Activated T-cell treated with anti-CD3 and anti-CD28 coated beads for 48 hours (primary cell): ENCODE measurements at regions not wholly inside any gene's neighbourhood (a gene's known extent, or its start where the extent isn't known, plus 50 kb on each side); places are given as distances from the start of the nearest gene placed in this dataset.

Experiments
- DNase-seq: peaks from one replicate; pipeline ENCODE4 v3.0.0-alpha.2; 2020; ENCODE audit warnings: low read depth

DNA sequence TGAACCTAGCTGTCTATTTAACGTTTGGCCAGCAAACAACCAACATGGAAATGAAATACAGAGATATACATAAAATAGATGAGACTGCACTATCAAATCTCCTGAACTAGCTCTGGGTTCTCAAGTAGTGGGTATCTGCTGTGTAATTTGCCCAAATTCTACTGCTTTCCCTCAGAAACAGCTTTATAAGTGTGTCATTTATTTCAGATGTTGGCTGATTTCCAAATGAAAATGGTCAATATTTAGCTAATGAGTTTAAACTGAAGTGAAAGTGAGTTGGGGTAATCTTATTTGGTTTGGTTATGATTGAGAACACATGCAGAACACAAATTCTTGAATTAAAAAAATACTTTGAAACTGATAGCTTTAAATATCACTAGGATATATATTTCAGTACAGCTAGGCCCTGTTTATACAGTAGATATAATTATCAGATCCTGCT is 601.7 kb upstream of the CXADR start:
- no peak for DNase-seq

DNA sequence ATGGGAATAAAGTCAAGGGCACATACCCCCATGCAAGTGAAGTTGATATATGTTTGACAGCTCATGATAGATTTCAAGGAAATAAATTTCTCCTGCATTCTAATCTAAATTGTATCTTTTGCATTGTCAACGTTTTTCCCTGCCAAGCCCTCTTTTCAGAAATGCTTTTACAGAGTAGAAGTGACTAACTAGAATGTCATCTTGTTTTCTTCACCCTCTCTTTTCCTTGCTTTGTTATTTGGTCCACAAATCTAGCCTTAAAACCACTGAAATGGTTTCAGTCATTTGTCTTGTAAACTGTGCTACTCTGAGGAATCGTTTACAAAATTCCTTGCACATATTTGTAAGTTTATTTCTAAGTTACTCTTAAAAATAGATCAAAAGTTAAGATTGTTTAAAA is 600.8 kb upstream of the CXADR start:
- no peak for DNase-seq

DNA sequence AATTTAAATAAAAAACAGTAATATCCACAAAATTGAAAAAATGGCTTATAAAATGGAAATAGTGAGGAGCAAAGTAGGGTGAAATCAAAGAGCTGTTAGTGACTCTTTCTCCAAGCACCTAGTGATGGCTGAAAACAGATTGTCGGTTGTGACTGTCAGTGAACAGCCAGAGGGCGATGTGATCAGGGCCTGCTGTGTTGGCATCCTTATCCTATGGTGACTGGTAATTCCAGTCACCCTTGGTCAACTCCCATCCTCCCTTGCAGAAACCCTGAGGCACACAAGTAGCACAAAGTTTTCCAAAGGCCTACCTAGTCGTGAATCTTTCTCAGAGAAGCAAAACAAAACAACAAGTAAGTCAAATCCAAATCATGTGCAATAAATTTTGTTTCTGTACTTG is 599.8 kb upstream of the CXADR start:
- no peak for DNase-seq

GRCh38 chr21:16928439-16928838 is 584.4 kb upstream of the CXADR start:
- no peak for DNase-seq

DNA sequence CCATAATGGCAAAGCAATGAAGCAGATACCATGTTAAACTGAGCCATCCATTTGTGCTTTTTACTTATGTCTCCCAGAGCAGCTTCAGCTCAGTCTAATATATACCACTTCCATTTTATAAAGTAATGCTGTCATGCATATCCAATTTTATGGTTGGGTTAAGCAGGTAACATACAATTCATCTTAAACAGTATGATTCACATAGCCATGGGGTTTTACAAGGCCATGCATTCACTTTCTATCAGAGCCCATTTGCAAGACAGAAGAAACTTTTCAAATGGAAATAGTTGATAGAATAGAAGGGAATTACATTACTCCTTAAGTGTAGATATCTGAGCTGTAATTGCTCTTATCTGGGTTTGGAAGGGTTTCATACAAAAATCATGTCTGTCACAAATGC is 580.5 kb upstream of the CXADR start:
- no peak for DNase-seq

- no peak for DNase-seq
Measured at GRCh38 chr21:16942703-16943102, 570.1 kb upstream of the CXADR start.

- no peak for DNase-seq
Measured at GRCh38 chr21:16943231-16943630, 569.6 kb upstream of the CXADR start.

GRCh38 chr21:16945580-16945979 is 567.3 kb upstream of the CXADR start:
- DNase-seq, result no peak

DNA sequence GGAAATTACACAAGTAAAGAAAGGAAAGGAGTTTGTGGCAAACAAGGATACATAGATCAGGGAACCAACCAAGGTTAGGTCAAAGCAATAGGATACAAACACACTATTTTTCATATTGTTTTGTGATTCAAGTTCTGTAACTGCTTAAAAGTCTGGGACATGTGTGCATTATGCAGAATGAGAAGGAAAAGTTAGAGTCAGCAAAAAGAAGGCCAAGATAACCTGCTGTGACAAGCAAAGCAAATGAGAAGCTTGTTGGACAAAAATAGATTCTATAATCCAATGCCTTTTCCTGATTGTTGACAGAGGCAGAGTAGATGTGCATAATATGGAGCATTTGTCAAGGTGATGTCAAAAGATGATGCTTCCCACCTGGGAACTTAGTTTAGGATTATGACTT is 556.0 kb upstream of the CXADR start:
- no peak for DNase-seq

DNA sequence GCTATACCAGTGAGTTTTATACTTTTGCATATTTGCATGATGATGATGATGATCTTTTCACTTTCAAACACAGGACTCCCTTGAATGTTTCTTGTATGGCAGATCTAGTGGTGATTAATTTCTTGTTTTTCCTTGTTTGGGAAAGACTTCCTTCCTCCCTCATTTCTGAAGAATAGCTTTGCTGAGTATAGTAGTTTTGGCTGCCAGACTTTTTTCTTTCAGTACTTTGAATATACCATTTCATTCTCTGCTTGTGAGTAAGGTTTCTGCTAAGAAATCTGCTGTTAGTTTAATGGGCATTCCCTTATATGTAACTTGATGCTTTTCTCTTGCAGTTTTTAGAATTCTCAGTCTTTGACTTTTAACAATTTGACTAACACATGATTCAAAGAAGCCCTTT is 547.4 kb upstream of the CXADR start:
- DNase-seq, result no peak

GRCh38 chr21:16968436-16968835 is 544.4 kb upstream of the CXADR start:
- no peak for DNase-seq

- no peak for DNase-seq
Measured at GRCh38 chr21:16969636-16970035, 543.2 kb upstream of the CXADR start.

DNA sequence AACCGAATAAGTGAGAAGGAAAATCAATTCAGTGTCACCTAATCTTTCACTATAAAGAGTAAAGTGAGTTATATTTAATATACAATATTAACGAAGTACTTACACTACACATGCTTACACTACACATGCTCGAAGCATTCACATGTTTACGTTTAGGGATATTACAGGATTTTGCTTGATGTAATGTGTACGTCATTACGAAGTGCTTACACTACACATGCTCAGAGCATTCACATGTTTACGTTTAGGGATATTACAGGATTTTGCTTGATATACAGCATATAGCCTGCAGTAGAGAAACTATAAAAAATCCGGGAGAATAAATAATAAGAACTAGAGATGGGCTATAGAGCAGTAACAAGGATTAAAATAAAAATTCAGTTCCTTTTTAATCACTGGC is 538.8 kb upstream of the CXADR start:
- no peak for DNase-seq

- DNase-seq, result no peak
Measured at GRCh38 chr21:16976193-16976592, 536.6 kb upstream of the CXADR start.

DNA sequence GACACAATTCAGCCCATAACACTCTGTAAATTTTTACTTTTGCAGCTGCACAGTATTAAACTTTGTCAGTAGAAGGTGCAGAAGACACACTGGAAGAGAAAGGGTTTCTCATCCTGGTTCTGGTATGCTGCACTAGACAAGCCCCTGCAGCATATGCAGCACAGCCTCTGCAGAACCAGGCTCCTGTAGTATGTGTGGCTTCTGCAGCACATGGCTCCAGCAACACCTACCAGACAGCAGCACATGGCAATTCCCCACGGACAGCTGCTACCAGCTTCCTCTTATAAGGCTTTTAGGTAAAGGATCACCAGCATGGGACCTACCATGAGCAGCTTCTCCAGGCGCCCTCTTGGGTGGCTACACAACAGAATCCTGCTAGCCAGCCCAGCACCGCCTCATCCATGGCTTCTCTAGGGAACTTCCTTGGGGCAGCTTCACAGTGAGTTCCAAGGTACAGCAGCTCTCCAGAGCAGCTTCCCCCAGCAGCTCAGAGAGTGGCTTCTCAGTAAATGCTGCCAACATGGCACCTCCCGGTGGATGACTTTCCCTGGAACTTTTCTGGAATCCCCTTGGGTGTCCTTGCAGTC is 534.4 kb upstream of the CXADR start:
- no peak for DNase-seq

DNA sequence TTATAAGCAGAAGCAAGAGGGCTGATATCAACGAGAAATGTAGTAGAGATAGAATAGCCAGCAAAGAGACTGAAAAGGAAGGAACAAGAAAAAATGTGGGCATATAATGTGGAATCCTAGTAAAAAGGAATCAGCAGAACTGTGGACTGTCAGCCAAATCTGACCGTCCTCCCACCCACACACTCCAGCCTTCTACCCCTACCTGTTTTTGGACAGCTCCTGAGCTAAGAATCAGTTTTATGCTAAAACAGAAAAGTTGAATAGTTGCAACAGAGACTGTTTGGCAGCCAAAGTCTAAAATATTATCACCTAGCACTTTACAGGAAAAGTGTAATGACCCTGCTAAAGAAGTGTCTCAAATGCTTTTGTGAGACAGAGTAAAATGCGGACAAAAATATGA is 533.3 kb upstream of the CXADR start:
- no peak for DNase-seq

- no peak for DNase-seq
Measured at GRCh38 chr21:16983420-16983819, 529.4 kb upstream of the CXADR start.

- DNase-seq, result no peak
Measured at GRCh38 chr21:16992448-16992847, 520.4 kb upstream of the CXADR start.

DNA sequence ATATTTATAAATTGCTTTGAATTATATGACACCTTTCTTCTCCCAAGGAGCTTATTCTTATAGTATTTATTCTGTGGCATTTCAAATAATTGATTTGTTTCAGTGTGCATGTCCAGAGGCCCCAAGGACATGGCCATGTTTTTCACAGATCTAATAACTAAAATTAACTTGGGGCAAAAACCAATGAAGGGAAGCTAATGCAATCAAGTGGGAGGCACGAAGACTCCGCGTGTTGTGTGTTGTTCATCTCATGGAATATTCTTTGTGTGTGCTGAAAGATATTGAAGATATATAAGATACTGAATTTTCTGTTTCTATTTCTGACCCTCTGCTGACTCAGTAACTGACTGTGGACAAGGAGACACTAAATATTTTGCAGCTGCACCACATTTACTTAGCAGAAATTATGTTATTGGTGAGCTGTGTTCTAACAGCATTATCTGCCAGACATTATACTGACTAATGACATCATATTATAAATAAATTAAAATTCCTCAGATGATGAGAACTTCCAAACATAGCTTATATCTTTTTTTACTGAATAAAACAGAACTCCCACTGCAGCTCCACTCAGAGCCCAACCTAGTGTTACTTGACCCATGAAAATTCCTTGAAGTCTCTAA is 519.3 kb upstream of the CXADR start:
- no peak for DNase-seq

- DNase-seq, result no peak
Measured at GRCh38 chr21:17002594-17003257, 510.1 kb upstream of the CXADR start.

DNA sequence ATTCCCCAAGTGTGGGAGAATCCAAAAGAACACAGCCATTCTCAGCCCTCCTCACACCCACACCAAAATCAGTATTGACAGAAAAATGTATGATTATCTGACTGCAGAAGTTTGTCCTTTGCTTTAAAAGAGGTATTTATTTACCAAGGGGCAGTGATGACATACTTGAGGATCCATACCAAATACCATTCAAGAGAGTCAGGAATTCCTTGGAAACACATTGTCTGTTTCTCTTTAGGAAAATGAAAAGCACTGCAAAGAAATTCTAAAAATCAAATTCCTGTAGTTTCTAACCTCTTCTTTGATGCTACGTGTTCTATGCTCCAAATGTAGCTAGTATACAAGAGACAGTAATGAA is 509.6 kb upstream of the CXADR start:
- DNase-seq, result no peak

DNA sequence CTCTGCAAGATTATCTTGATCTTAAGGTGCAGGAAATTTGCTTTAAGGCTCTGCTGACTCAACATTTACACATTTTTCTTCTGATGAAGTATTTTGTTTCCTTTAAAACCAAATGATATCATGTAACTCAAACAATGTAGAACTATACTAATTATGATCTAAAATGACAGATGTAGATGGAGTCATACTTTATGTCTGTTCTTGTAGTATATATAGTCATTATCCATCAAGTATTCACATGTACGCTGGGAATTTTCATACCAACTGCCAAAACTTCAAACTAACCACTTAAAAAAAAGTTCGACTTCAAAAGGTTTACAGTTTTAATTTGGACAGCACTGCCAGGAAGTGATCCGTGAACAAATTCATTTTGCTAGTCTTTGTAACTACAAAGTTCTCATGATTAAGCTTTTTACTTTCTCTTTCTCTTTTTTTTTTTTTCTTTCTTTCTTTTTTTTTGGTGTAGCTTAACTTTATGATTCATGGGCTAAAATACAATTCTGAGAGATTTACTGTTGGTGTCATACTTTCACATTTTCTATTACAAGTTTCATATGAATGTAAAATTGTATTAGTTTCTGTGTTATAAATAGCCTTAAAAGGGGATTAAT is 509.0 kb upstream of the CXADR start:
- DNase-seq, result no peak

DNA sequence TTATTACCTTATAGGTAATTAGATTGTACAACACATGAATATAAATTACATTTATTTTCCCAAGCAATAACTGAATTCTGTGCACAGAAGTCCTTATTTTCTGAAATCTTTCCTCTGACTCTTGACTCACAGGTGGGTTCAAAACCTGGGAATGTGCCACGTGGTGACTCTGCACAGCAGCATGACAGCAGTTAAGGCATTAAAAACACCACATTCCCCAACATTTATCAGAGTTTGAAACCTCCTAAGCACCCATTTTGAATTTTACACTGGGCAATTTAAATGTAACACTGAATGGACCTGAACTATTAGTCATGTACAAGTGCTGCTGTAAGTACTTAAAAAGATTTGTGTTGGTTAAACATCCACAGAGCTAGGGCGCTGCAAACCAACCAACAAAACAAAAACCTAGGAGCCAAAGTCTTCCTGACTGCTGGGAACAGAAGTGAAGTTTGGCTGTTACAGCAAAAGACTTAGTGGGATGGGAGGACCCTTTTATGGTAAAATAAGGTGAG is 480.6 kb upstream of the CXADR start:
- DNase-seq, result no peak
